Ureter (tissue), 1 donor: ENCODE measurements at regions not wholly inside any gene's neighbourhood (a gene's known extent, or its start where the extent isn't known, plus 50 kb on each side); places are given as distances from the start of the nearest gene placed in this dataset.

Experiments used
- DNase-seq: peaks from one replicate; pipeline ENCODE4 v3.0.0-alpha.2; 2020; ENCODE audit warnings: low spot score
- donor health status: DM: yes; HTN: yes; CAD: no.

DNA sequence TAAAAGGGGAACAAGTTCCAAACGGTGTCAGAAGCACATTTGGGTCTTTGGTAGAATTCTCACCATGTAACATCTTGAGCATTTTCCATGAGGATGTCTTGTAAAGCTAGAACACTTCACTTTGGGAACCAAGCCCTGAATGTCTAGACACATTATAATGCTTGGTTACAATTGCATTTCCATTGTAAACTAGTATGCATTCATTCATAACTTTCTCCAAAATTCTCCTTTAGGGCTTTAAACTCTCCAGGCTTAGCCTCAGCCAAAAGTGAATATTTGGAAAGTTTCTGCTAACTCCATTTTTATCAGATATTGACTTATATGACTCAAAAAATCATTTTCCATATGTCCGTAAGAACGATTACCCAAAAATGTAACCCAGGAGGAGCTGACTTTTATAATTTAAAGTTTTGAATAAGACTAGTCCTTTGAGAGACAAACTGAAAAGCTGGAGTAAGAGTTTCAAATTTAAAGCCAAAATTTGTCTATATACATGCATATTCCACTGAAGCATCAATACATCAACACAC is 1170.4 kb downstream of the EFNB2 start:
- DNase-seq, result no peak

DNA sequence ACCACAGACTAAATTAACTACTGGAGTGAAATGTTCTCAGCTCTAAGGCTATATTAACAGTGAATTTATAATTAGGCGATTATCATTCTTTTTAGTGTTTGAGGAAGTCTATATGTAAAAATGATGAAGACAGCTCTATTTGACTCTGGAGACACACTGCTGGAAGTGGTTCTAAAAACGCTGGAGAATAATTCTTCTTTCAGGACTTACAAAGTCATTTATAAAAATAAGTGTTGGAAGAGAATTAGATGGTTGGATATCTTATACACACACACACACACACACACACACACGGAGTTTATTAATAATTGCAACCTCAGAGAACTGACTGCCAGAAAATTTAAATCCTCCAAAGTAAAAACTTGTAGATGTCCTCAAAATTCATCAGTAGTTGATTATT is 1171.3 kb downstream of the EFNB2 start:
- DNase-seq, result no peak

DNA sequence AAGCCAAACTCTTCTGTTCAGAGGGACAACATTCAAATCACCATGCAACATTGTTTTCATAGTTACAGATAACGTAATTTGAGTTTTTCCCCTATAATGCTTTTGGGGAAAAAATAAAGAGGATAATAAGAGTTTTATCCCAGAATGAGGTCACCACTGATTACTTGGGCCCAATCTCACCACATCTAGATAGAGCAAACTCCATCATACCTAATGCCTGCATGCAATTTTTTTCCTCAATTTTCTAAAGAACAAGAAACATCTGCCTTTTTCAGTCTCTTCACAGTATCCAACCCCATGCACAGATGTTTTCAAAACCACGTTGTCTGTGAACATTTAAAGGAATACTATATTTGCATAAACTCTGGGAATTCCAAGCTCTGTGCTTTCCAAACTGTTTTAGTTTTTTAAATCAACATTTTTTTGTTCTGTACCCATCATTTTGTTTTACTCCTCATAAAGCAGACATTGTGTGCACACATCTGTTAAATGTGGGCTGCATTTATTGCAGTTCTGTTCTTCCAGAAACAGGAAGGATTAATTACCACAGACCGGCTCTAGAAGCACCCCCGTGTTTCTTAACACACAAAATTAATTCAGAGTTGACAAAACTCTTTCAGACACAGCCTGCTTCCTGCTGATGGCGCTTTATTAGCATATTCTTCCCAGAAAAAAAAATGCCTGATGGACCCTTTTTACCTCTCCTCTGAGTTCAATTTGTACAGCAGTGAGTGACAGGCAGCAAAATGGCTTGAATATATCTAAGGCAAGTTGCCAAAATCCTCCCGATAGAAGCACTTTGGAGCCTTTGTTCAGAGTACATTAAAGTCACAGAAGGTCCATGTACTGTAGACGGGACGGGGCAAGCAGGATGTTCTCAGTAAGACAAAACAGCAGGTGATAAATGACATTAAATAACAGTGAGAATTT is 1171.9 kb downstream of the EFNB2 start:
- no peak for DNase-seq

DNA sequence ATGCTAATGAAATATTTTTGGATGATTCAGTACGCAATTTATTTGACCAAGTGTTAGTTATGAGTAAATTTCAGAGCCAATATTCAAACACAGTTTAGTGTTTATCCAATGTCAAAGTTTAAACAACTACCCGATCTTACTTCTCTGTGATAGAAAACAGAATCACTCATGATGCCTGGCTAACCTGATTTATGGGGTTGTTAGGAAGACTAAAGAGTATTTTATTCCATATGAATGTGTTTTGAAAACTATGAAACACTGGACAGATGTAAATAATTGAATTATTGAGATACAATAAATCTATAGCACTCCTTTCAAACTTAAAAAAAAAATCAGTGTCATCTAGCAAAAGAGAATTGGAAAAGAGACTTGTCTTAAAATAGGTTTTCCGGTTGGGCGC is 1181.8 kb downstream of the EFNB2 start:
- DNase-seq, result no peak

DNA sequence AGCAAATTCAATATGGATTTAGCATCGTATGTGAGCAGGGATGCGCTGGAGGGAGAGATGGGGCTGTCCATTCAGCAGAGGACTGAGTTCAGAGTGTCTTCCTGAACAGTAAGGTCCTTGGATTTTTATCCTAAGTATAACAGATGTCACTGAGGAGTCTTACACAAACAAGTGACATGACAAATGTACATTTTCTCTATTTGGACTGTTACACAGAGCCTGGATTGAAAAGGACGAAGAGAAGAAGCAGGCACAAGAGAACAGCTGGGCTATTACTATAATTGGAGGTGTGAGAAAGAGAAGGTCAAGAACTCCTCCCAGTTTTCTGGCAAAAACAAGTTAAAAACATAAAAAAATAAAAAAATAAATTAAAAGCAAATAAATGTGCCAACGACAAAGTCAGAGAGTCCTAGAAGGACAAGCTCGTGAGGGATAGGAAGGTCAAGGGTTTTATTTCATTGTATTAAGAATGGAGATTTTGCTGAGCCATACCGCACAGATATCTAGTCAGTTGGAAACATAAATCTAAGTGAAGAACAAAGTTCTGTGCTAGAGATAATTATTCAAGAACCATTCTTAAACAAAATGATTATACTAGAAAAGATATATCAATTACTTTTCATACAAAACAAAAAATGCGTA is 1186.3 kb downstream of the EFNB2 start:
- DNase-seq, result no peak

DNA sequence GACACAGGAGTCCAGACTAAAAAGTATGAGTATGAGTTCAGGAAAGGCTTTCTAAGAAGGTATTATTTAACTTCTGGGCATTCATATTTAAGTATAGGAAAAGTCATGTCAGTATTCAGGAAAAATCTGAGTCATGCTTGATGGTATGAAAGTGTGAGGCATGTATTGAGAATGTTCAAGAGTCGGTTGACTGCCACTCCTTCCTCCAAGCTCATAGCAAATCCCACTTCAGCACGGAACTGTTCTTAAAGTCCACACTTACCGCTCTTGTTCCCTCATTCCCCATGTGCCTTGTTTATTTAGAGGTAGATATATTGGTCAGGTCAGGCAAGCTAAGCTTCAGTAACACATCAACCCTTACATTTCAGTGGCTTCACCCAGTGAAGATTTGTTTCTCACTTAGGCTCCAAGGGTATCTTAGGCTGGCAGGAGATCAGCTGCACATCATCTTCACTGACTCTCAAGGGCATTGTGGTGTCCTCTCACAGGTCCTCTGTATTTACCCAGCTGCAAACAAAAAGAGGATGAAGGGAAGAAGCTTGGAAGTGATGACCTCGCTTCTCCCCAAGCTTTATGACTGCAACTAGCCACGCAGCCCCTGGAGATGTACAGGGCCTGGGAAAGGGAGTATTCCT is 1189.2 kb downstream of the EFNB2 start:
- no peak for DNase-seq

DNA sequence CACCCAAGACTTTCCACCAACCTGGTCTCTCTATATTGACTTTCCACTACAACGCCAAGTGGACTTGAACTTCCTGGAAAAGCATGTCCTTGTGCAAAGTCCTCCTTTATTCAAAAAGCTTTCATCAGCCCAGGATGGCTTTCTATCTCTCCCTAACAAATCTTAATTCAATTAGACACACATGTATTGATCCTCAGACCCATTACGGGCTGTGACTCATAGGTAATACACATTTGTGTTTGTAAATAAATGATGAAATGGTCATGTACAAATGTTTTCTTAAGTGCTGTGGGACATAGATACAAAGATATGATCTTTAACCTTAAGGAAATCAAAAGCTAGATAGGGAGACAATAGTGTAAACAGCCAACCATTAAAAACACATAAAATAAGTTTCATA is 1189.7 kb downstream of the EFNB2 start:
- no peak for DNase-seq

DNA sequence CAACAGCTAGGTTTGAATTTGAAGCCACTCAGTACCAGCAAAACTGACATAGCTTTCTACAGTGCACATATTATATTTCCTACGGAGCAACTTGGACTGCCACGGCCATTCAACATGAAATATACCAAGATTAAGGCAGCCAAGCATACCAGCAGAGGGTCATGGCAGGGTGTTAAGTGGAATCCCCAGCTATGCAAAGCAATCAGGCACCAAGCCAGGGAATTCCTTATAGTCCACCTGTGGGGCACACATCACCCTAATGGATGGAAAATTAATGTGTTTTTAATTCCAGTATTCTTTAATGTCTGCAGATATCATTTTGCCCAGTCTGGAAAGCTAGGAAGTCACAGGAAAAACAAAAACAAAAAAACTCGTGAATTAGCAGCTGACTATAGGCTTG is 1190.3 kb downstream of the EFNB2 start:
- no peak for DNase-seq

DNA sequence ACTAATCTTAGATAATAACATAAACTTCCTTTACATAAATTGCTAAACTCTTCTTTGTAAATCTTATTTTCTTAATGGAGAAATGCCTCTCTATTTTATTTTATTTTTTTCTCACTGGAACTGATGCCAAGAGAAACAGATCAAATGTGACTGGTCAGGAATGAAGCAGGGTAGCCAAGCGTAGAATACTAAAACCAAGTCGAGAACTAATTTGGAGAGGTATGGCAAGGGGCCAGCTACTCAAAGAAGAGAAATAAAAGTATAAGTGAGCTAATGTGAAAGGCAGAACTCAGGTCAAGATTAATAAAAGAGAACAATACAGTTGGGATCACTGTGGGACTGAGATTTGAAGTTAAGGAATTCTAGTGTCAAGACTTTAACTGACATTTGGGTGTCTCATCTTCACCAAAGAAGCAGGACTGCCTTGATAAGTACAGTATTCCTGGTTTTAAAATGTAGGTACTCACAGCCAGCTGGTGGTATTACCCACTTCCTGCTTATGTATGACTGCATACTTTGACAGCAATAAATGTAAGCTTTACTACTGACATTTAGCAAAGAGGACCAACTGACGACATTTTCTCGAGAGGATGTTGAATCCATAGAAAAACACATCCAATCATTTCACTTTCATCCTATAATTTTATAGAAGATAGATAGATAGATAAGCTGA is 1192.2 kb downstream of the EFNB2 start:
- no peak for DNase-seq

DNA sequence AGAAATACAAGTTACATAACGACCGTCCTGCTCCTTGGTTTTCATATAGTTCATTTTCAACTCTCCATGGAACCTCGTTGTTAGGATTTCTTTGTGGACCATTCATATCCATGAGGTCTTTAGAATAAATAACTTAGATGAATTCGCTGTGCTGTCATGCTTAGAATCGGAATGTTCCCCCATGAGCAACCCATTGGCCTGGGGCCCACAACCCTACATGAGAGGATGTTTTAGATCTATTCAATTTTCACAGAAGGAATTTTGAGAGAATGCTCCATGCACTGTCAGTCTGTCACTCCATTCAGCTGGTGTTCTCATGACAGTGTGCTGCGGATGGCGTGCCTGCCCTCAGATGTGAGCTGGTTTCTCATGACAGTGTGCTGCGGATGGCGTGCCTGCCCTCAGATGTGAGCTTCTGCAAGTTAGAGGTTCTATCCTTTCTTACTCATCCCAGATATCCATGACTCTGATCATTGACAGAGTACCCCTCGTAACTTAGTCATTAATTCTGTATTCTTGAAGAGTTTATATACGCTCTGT is 1193.1 kb downstream of the EFNB2 start:
- DNase-seq, result no peak

DNA sequence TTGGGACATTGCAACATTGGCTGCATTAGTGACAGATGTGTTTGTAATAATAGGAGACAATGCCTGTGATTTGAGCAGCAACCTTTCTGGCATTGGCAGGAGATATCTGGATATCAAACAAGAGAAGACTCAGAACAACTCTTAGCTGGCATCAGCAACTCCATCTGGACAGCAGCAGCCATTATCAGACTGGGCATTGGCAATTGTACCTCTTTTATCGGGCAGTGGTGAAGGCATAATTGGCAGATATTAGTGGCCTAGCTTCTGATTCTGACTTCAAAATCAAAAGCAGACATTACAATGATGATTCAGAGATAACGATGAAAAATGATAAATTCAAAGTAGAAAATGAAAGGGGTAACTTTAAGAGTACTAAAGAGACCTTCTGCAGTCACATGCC is 1193.7 kb downstream of the EFNB2 start:
- no peak for DNase-seq

DNA sequence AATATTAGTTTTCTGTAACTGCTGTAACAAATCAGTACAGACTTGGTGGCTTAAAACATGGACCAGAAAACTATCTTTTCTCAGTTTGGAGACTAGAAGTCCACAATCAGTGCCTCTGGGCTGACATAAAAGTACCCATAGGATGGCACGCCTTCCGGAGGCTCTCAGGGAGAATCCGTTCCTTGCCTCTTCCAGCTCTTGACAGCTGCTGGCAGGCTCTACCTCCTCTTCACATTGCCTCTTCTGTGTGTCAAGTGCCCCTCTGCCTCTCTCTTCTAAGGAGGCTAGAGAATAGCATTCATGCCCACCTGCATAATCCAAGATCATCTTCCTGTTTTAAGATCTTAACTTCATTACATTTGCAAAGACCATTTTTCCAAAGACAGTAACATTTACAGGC is 1194.2 kb downstream of the EFNB2 start:
- DNase-seq, result no peak

DNA sequence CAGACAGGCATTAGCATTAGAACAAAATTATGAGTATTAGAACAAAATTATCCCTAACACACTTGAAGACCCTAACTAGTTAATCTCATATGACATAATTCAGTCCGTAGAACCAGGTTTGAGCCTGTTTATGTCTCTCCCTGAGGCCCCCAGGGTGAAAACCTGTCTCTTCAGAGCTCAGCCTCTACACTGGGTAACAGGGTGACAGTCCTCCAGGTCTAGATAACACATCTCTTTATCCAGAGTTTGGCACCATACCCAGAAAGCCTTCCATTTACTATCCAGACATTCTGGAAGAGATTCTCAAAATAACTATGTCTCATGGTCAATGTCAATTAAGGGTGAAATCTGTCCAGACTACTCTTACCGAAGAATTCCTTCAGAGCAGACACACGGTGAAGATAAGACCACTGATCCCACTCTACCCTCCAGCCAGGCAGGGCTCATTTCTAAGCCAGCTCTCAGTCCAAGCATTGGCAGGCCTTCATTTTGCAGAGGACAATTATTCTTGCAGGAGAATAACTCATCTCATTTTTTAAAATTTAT is 1195.3 kb downstream of the EFNB2 start:
- no peak for DNase-seq

DNA sequence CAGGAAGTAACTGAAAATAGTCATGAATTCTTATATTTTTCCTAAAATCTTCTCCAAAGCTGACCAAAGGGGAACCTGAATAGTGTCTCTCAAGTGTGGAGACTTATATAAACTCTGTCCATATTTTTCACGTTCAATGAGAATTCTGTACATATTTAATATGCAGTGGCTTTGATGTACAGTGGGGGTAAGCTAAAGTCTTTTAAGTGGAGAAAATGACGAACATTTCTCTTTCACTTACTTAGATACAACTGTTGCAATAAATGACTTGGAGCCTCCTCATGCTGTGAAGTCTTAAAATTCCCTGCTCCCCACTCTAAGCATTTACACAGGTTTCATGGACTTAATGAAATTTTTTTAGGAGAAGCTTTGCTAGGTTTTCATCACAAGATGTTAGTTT is 1196.7 kb downstream of the EFNB2 start:
- DNase-seq, result no peak

DNA sequence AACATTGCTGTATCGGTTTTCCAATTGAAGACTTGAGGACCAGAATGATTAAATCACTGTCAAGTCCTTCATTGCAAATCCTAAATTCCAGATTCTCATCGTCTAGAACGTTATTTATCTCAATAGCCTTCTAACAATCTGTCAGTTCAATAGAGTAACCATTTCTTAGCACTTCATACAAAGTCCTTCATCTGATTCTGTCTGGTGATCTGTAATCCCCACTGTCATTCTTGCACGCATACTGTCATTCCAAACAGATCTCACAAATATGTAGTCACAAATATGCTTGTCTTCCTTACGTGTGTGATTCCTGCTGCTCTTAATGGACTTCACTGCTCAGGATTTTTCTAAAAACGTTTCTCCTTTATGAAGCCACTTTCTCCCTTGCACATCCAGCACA is 1197.5 kb downstream of the EFNB2 start:
- no peak for DNase-seq

DNA sequence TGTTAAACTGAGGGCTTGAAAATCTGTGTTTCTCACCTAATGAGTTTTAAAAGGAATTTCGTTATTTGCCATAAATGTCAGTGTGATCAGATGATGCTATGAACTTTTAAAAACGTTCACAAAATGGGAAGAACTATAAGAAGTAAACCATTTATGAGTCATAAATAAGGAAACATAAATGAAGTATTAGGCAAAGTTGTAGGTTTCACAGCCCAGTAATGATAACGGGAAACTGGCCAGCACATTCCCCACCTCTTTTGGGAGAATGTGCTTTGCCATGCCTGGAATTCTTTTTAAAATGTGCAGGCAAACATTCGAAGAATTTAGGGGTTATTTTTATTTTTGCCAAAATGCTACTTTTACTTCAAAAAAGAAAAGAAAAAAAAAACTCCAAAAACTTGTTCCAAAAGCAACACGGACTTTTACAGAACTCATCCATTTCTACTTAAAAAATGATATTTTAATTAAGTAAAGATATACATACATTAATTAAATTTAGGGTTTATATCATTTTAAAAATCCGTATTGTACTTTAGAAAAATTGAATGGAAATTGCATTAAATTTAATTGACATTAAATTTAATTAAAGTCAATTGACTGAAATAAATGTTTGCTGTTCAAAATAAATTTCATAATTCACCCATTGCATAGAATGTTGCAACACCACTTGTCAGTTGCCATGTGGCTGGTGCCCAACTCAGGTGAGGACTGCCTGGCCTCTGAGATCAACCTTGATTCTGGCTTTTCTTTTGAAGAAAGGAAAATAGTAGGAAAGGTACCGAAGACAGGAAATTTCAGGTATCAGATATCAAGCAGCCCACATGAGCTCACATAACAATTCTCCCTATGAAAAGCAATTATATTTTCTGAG is 1198.5 kb downstream of the EFNB2 start:
- DNase-seq, result no peak

DNA sequence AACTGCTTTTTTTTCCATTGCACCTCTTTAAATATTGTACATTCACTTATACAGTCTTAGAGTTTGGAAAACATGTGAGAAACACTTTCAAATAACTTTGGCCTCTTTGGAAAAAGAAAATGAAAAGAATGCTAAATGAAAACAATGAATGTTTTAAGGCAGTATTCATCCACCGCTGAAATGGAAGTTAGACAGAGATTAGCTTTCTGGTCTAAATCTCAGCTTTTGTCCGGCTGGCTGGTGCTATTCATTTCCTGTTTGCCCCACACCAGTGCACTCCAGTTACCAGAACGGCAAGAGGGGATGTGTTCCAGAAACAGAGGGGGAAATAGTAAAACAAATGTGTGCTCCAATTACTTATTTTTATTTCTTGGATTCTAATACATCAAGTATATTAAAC is 1201.3 kb downstream of the EFNB2 start:
- DNase-seq, result no peak

DNA sequence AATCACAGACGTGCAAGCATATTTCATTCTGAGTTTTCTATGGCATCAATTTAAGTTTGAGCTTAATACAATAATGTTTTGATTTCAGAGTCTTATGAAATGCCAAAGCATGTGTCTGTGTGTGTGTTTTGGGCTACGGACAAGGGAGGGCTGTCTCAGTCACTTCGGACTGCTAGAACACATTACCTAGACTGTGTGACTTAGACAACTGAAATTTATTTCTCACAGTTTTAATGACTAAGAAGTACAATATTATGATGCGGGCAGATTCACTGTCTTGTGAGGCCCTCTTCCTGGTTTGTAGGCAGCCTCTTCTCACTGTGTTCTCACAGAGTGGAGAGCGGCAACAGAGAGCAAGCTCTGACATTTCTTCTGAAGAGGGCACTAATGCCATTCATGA is 1202.0 kb downstream of the EFNB2 start:
- DNase-seq, result no peak

DNA sequence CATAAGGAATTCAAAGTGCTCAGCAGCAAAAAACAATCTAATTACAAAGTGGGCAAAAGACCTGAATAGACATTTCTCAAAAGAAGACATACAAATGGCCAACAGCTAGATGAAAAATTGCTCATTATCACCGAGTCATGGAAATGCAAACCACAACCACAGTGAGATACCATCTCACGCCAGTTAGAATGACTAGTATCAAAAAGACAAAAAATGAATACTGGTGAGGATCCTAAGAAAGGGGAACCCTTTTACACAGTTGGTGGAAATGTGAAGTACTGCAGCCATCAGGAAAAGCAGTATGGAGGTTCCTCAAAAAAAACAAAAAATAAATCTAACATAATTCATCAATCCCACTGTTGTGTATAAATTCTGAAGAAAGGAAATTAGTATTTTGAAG is 1206.1 kb downstream of the EFNB2 start:
- no peak for DNase-seq

DNA sequence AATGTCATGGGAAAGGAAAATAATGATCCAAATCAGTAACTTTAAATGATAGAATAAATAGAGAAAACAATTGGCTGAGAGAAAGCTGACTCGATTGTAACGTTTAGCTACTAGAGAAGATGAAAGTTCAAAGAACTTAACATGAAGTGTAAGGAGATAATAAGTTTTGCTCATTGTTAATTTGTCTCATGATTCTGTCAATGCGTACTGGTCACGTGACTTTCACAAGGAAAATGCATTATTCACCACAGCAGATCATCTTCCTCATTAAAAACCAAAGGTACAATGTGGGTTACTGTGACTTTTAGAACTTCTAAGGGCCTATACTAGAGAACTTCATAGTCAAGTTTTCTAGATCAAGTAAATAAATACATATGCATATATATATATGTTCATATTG is 1207.2 kb downstream of the EFNB2 start:
- no peak for DNase-seq
